Endodermal cell (in vitro differentiated cells): ENCODE measurements at regions not wholly inside any gene's neighbourhood (a gene's known extent, or its start where the extent isn't known, plus 50 kb on each side); places are given as distances from the start of the nearest gene placed in this dataset.

Source experiments
- DNase-seq: peaks from one replicate; pipeline ENCODE4 v3.0.0-alpha.2; 2017
- H3K27ac ChIP-seq: 2 replicates; pipeline ENCODE4 v1.5.1; 2013; ENCODE audit warnings: mild to moderate bottlenecking, low read depth, low read length, moderate library complexity
- H3K27me3 ChIP-seq: 2 replicates; pipeline ENCODE4 v1.6.1; 2013; ENCODE audit warnings: mild to moderate bottlenecking, low read length, moderate library complexity; ENCODE audit not compliant: insufficient read depth, control insufficient read depth, poor library complexity, severe bottlenecking
- H3K36me3 ChIP-seq: 2 replicates; pipeline ENCODE4 v1.7.0; 2013; ENCODE audit warnings: mild to moderate bottlenecking, low read length, moderate library complexity; ENCODE audit not compliant: control insufficient read depth, insufficient read depth
- H3K4me1 ChIP-seq: one replicate; pipeline ENCODE4 v1.7.0; 2013; ENCODE audit warnings: low read length; ENCODE audit not compliant: control insufficient read depth, insufficient read depth
- H3K4me3 ChIP-seq: 2 replicates; pipeline ENCODE4 v1.5.1; 2013; ENCODE audit warnings: mild to moderate bottlenecking, low read length, moderate library complexity
- H3K9ac ChIP-seq: 2 replicates; pipeline ENCODE4 v1.6.1; 2013; ENCODE audit warnings: mild to moderate bottlenecking, low read length, moderate library complexity; ENCODE audit not compliant: poor library complexity, severe bottlenecking; ENCODE audit errors: extremely low read depth
- H3K9me3 ChIP-seq: 2 replicates; pipeline ENCODE4 v1.6.1; 2013; ENCODE audit warnings: mild to moderate bottlenecking, low read length, moderate library complexity; ENCODE audit not compliant: control insufficient read depth
- H3K27ac Mint-ChIP-seq: 2 replicates; pipeline ENCODE4 v1.8.0; 2020; ENCODE audit warnings: mixed read lengths
- H3K27me3 Mint-ChIP-seq: 2 replicates; pipeline ENCODE4 v1.8.0; 2021; ENCODE audit warnings: mild to moderate bottlenecking, mixed read lengths; ENCODE audit not compliant: insufficient read depth
- H3K36me3 Mint-ChIP-seq: 2 replicates; pipeline ENCODE4 v1.8.0; 2020; ENCODE audit warnings: low read depth, mixed read lengths
- H3K4me1 Mint-ChIP-seq: 2 replicates; pipeline ENCODE4 v1.8.0; 2020; ENCODE audit warnings: mixed read lengths
- H3K4me3 Mint-ChIP-seq: 2 replicates; pipeline ENCODE4 v1.8.0; 2020; ENCODE audit warnings: mild to moderate bottlenecking, moderate library complexity, mixed read lengths
- H3K9me3 Mint-ChIP-seq: 2 replicates; pipeline ENCODE4 v1.8.0; 2020; ENCODE audit warnings: mild to moderate bottlenecking, mixed read lengths
- CTCF ChIP-seq: fragments of 200-600 bp; sonication (generic); conservative IDR thresholded peaks from 2 replicates; pipeline ENCODE4 v1.5.0; 2021; ENCODE audit warnings: antibody characterized with exemption, mild to moderate bottlenecking
- WGBS, 2 experiments: methylation state at CpG; one replicate each; pipeline versions ENCODE4 v1.1.5 to v1.1.7; 2013; ENCODE audit warnings: missing lambda C conversion rate in 2 of 2, mixed read lengths in 1 of 2; ENCODE audit not compliant: insufficient coverage in 1 of 2, insufficient read length in 1 of 2; 5-methylcytosine and 5-hydroxymethylcytosine counted together

- Mint-ChIP-seq H3K36me3 (no peaks in the 10 kb centered on the region), H3K9me3 (no peaks in the 10 kb centered on the region), H3K4me1 (no peaks in the 10 kb centered on the region), H3K4me3 (no peak overlapping the region), H3K27me3 (peaks cover 12% of the 10 kb centered on the region), H3K27ac (no peak overlapping the region)
- Histone ChIP-seq H3K27me3 (peaks cover 12% of the 10 kb centered on the region), H3K36me3 (no peaks in the 10 kb centered on the region), H3K4me1 (no peaks in the 10 kb centered on the region), H3K9ac (no peak overlapping the region), H3K9me3 (no peaks in the 10 kb centered on the region), H3K4me3 (no peak overlapping the region), H3K27ac (no peak overlapping the region)
- no peak for TF ChIP-seq CTCF
- DNase-seq: peak; percentile 24
- 74% methylated on average over 1 of the region's 2 CpGs; no CpG with 5 or more reads in 1 of the 2 experiments for WGBS, 2 experiments
Measured at GRCh38 chr12:114263056-114263805, 142.7 kb downstream of the TBX5 start.

- Histone ChIP-seq H3K27ac (no peak overlapping the region), H3K36me3 (no peaks in the 10 kb centered on the region), H3K9ac (no peak overlapping the region), H3K27me3 (no peaks in the 10 kb centered on the region), H3K4me1 (no peaks in the 10 kb centered on the region), H3K9me3 (no peaks in the 10 kb centered on the region), H3K4me3 (no peak overlapping the region)
- WGBS, 2 experiments: 91% methylated on average over 4 of the region's 4 CpGs
- H3K36me3 Mint-ChIP-seq: no peaks in the 10 kb centered on the region
- H3K9me3 Mint-ChIP-seq: no peaks in the 10 kb centered on the region
- H3K27ac Mint-ChIP-seq: no peak overlapping the region
- peaks cover 6% of the 10 kb centered on the region for H3K27me3 Mint-ChIP-seq
- DNase-seq: peak; percentile 48
- H3K4me1 Mint-ChIP-seq: no peaks in the 10 kb centered on the region
- H3K4me3 Mint-ChIP-seq: no peak overlapping the region
- TF ChIP-seq CTCF: no peak
Measured at GRCh38 chr12:114257687-114258086, 148.3 kb downstream of the TBX5 start.

GRCh38 chr12:114254998-114255397 is 150.9 kb downstream of the TBX5 start:
- H3K27me3 ChIP-seq: no peaks in the 10 kb centered on the region
- no peak overlapping the region for H3K27ac ChIP-seq
- H3K9ac ChIP-seq: no peak overlapping the region
- H3K4me1 ChIP-seq: no peaks in the 10 kb centered on the region
- Mint-ChIP-seq H3K4me3 (no peak overlapping the region), H3K36me3 (no peaks in the 10 kb centered on the region), H3K9me3 (no peaks in the 10 kb centered on the region), H3K27ac (no peak overlapping the region), H3K27me3 (peaks cover 7% of the 10 kb centered on the region), H3K4me1 (no peaks in the 10 kb centered on the region)
- H3K4me3 ChIP-seq: no peak overlapping the region
- peak; percentile 22 for DNase-seq
- H3K36me3 ChIP-seq: no peaks in the 10 kb centered on the region
- TF ChIP-seq CTCF: no peak
- no peaks in the 10 kb centered on the region for H3K9me3 ChIP-seq
